ENCODE measurements at regions not wholly inside any gene's neighbourhood (a gene's known extent, or its start where the extent isn't known, plus 50 kb on each side); places are given as distances from the start of the nearest gene placed in this dataset.

DNA sequence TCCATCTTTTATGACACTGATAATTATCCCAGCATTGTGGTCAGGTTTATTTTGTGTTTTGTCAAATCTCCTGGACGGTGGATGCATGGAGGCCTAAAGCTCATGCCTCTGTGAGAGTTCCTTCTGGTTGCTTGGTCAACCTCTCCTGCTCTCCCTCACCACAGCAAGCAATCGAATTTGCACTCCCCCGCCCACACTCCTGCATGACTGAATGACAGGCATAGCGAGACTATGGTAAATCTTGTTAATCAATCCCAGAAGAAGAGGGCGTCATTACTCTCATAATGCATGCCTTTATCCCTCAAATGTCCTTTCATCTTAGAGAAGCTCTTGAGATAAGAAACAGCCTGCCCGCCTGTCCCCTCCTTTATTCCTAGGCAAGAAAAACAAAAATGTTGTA is 1215.0 kb upstream of the CDH9 start:
- Histone ChIP-seq H4K91ac (replicated peaks; ENCODE audit: insufficient read length, low read length) (no peak overlapping the region), H2AFZ (ENCODE audit: low read length) (peak overlapping the region; percentile 22; the same call in 1 of the 2 replicates), H3K9me3 (ENCODE audit: insufficient read depth in 2 of 2, low read depth in 1 of 2, low read length in 1 of 2) (no peaks in the 10 kb centered on the region), H2BK120ac (replicated peaks; ENCODE audit: low read depth, low read length) (no peak overlapping the region), H3K23ac (ENCODE audit: insufficient read length) (no peak overlapping the region), H3K14ac (ENCODE audit: insufficient read length) (no peak overlapping the region), H3K4ac (replicated peaks; ENCODE audit: insufficient read length, low read depth, low read length) (no peak overlapping the region), H3K56ac (replicated peaks; ENCODE audit: insufficient read length, low read depth, low read length) (no peak overlapping the region), H3K18ac (ENCODE audit: extremely low read depth, low read length) (no peak overlapping the region), H4K5ac (ENCODE audit: insufficient read length, low read depth, low read length) (no peak overlapping the region), H4K20me1 (replicated peaks in 1 of 2; ENCODE audit: control insufficient read depth in 1 of 2, insufficient read depth in 2 of 2, low read length in 2 of 2) (no peaks in the 10 kb centered on the region), H3K4me3 (ENCODE audit: extremely low read depth in 1 of 4, insufficient read depth in 2 of 4, low read depth in 3 of 4, low read length in 4 of 4) (no peak overlapping the region), H2BK5ac (ENCODE audit: low read depth, low read length) (no peak overlapping the region), H2BK20ac (ENCODE audit: low read length) (no peak overlapping the region), H2AK5ac (ENCODE audit: low read depth, low read length) (no peak overlapping the region), H2BK15ac (ENCODE audit: low read length) (no peak overlapping the region), H3K4me2 (ENCODE audit: insufficient read depth in 1 of 2, low read depth in 2 of 2, low read length in 2 of 2) (no peak overlapping the region), H4K8ac (ENCODE audit: extremely low read depth, insufficient read depth, low read length) (no peak overlapping the region), H3K79me1 (ENCODE audit: low read depth, low read length) (no peaks in the 10 kb centered on the region), H3K27me3 (replicated peaks in 1 of 4; ENCODE audit: control insufficient read depth in 3 of 4, extremely low read depth in 1 of 4, insufficient read depth in 3 of 4, low read length in 3 of 4) (no peaks in the 10 kb centered on the region), H2BK12ac (ENCODE audit: low read depth, low read length) (no peak overlapping the region), H3K79me2 (ENCODE audit: control insufficient read depth in 1 of 2, insufficient read depth in 2 of 2, low read length in 2 of 2) (no peaks in the 10 kb centered on the region), H3K23me2 (ENCODE audit: low read depth, low read length) (no peaks in the 10 kb centered on the region), H3K36me3 (ENCODE audit: control insufficient read depth in 2 of 4, insufficient read depth in 4 of 4, low read length in 3 of 4) (no peaks in the 10 kb centered on the region; a peak in 2 of 8 replicates), H3K27ac (ENCODE audit: low read depth, low read length) (no peak overlapping the region), H3K4me1 (replicated peaks in 1 of 4; ENCODE audit: control insufficient read depth in 3 of 4, insufficient read depth in 4 of 4, low read length in 3 of 4) (peaks cover 0 to 4% (median 2%) of the 10 kb centered on the region in 4 experiments; a peak in 3 of 7 replicates), H3K9ac (replicated peaks in 1 of 4; ENCODE audit: extremely low read depth in 1 of 4, low read depth in 3 of 4, low read length in 3 of 4) (no peak overlapping the region)
- CTCF ChIA-PET (ENCODE audit: partially characterized antibody), result interaction anchor here (1.0 to 1.8 kb wide), 2 partner anchors 12 to 43 kb away, joined by 3 to 5 read pairs; no protein-coding TSS in a partner anchor
- no peak for DNase-seq (ENCODE audit: low read depth in 1 of 2, low spot score in 2 of 2)
- 87% methylated on average over 6 of the region's 6 CpGs; no CpG with 5 or more reads in 1 of the 2 experiments for WGBS, 2 experiments (ENCODE audit: extremely low coverage in 1 of 2, insufficient coverage in 1 of 2, insufficient read length in 1 of 2, insufficient replicate concordance in 2 of 2, low coverage in 1 of 2, low lambda C conversion rate in 2 of 2, missing lambda C conversion rate in 1 of 2)
- POLR2A ChIA-PET (ENCODE audit: partially characterized antibody), result no interaction called here
- FAIRE-seq, result no peak
- TF ChIP-seq EP300 (IDR thresholded peaks at IDR 0.05; ENCODE audit: borderline replicate concordance in 1 of 2, low read depth in 2 of 2, low read length in 2 of 2) (no peak), BCL11A (IDR thresholded peaks at IDR 0.05; ENCODE audit: low read depth in 2 of 2, low read length in 2 of 2) (no peak), MAFK (IDR thresholded peaks at IDR 0.05; ENCODE audit: low read depth, low read length) (no peak), NANOG (IDR thresholded peaks at IDR 0.05; ENCODE audit: insufficient read depth, low read depth, low read length, poor library complexity, severe bottlenecking) (no peak), SP1 (IDR thresholded peaks at IDR 0.05; ENCODE audit: low read depth, low read length) (no peak), TAF7 (optimal IDR thresholded peaks at IDR 0.05; ENCODE audit: borderline replicate concordance, low read depth, low read length) (no peak), JUND (IDR thresholded peaks at IDR 0.05; ENCODE audit: low read length) (no peak), BRCA1 (IDR thresholded peaks at IDR 0.05; ENCODE audit: low read depth, low read length) (no peak), RAD21 (IDR thresholded peaks at IDR 0.05 in 1 of 2, conservative IDR thresholded peaks at IDR 0.05 in 1 of 2; ENCODE audit: low read depth in 2 of 2, low read length in 2 of 2) (no peak), SP4 (IDR thresholded peaks at IDR 0.05; ENCODE audit: low read length) (no peak), GTF2F1 (IDR thresholded peaks at IDR 0.05; ENCODE audit: borderline replicate concordance, low read depth, low read length) (no peak), SAP30 (IDR thresholded peaks at IDR 0.05; ENCODE audit: insufficient read depth, insufficient replicate concordance, low read length) (no peak), RFX5 (IDR thresholded peaks at IDR 0.05; ENCODE audit: borderline replicate concordance, low read depth, low read length) (no peak)
- TF ChIP-seq, protein P1, sequence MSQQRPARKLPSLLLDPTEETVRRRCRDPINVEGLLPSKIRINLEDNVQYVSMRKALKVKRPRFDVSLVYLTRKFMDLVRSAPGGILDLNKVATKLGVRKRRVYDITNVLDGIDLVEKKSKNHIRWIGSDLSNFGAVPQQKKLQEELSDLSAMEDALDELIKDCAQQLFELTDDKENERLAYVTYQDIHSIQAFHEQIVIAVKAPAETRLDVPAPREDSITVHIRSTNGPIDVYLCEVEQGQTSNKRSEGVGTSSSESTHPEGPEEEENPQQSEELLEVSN (IDR thresholded peaks at IDR 0.05), result no peak

Measured in H1 (cell line).